K562 (cell line): ENCODE measurements at regions not wholly inside any gene's neighbourhood (a gene's known extent, or its start where the extent isn't known, plus 50 kb on each side); places are given as distances from the start of the nearest gene placed in this dataset.
A peak's percentile ranks its signal among the peaks of the same experiment; 100 is the strongest.

Source experiments
- ATAC-seq: fragments of 200-7000 bp; cut with Tn5 transposase; 3 replicates; pipeline ENCODE4 v1.9.1; 2020; ENCODE audit warnings: moderate library complexity
- BruUV-seq: library from RNA; stranded (reverse); fragments of 400-500 nt; replicated peaks from 2 replicates; lab custom pipeline; 2021; lab: Mats Ljungman, UMichigan
- CTCF ChIA-PET: fragments of 300-600 bp; formaldehyde crosslinking; extraction: SDS; loops from one replicate; lab custom pipeline; 2021; ENCODE audit warnings: low intra/inter-chr PET ratio; lab: Yijun Ruan, JAX
- POLR2A ChIA-PET: fragments of 300-600, 350-650 bp; sonication (Branson Sonifier 250); formaldehyde crosslinking; extraction: SDS; loops from one replicate; lab custom pipeline; 2021; ENCODE audit warnings: antibody characterized with exemption, inconsistent platforms; lab: Yijun Ruan, JAX
- DNase-seq, 4 experiments: peaks; one replicate each; pipeline versions ENCODE4 v3.0.0 to v3.0.0-alpha.2; 2011 to 2018; ENCODE audit warnings: low spot score in 3 of 4, mixed read lengths in 3 of 4; ENCODE audit errors: extremely low read depth in 1 of 4
- FAIRE-seq: peaks from 2 replicates; lab custom pipeline; 2011; peaks lifted over from hg19 to GRCh38; lab: Jason Lieb, UNC
- H2AFZ ChIP-seq: 2 replicates; pipeline ENCODE4 v1.6.0; 2011; ENCODE audit warnings: low read depth, low read length, control low read depth, inconsistent platforms
- H3K27ac ChIP-seq: fragments of 200-600 bp; 3 replicates; pipeline ENCODE4 v1.8.0; 2011; ENCODE audit warnings: low read depth, mild to moderate bottlenecking, control low read depth, inconsistent platforms, low read length, moderate library complexity, mixed read lengths; ENCODE audit errors: extremely low read depth
- H3K27me3 ChIP-seq, 2 experiments: fragments of 300-600 bp in 1 of 2; 2 replicates in 1 of 2; 3 replicates in 1 of 2; pipeline versions ENCODE4 v1.6.0 to v1.8.0; 2011; ENCODE audit warnings: inconsistent platforms in 2 of 2, low read length in 2 of 2, mild to moderate bottlenecking in 1 of 2, mixed read lengths in 1 of 2, moderate library complexity in 1 of 2; ENCODE audit not compliant: control insufficient read depth in 2 of 2, insufficient read depth in 2 of 2
- H3K36me3 ChIP-seq: fragments of 300-600 bp; 3 replicates; pipeline ENCODE4 v1.8.0; 2011; ENCODE audit warnings: mild to moderate bottlenecking, low read length, inconsistent platforms; ENCODE audit not compliant: control insufficient read depth, insufficient read depth
- H3K4me1 ChIP-seq, 2 experiments: fragments of 200-600 bp in 1 of 2; replicated peaks in 1 of 2; 2 replicates in 1 of 2; 3 replicates in 1 of 2; pipeline versions ENCODE4 v1.5.1 to v1.8.0; 2011; ENCODE audit warnings: inconsistent platforms in 2 of 2, low read length in 2 of 2, mild to moderate bottlenecking in 1 of 2, mixed read lengths in 1 of 2, moderate library complexity in 1 of 2; ENCODE audit not compliant: control insufficient read depth in 2 of 2, insufficient read depth in 2 of 2
- H3K4me2 ChIP-seq: 2 replicates; pipeline ENCODE4 v1.6.1; 2011; ENCODE audit warnings: low read length, control low read depth, inconsistent platforms, mixed read lengths; ENCODE audit not compliant: insufficient read depth
- H3K4me3 ChIP-seq: fragments of 200-600 bp; sonication (generic), shearing (Covaris generic); 2 replicates; pipeline ENCODE4 v1.5.1; 2016; ENCODE audit warnings: control low read depth, inconsistent platforms
- H3K79me2 ChIP-seq: fragments of 200-600 bp; 3 replicates; pipeline ENCODE4 v1.8.0; 2011; ENCODE audit warnings: low read length, inconsistent platforms; ENCODE audit not compliant: control insufficient read depth, insufficient read depth
- H3K9ac ChIP-seq, 2 experiments: 2 replicates each; pipeline versions ENCODE4 v1.6.0 to v1.6.1; 2011; ENCODE audit warnings: low read depth in 2 of 2, low read length in 2 of 2, control low read depth in 1 of 2, inconsistent platforms in 1 of 2, mild to moderate bottlenecking in 1 of 2, mixed read lengths in 1 of 2; ENCODE audit not compliant: insufficient read depth in 1 of 2
- H3K9me1 ChIP-seq: one replicate; pipeline ENCODE4 v1.6.0; 2011; ENCODE audit warnings: inconsistent platforms, mild to moderate bottlenecking, low read length, moderate library complexity; ENCODE audit not compliant: control insufficient read depth, insufficient read depth
- H3K9me3 ChIP-seq: replicated peaks from 2 replicates; pipeline ENCODE4 v1.5.1; 2011; ENCODE audit warnings: low read depth, low read length, inconsistent platforms; ENCODE audit not compliant: control insufficient read depth, insufficient read depth
- H4K20me1 ChIP-seq: replicated peaks from 2 replicates; pipeline ENCODE4 v1.6.1; 2011; ENCODE audit warnings: low read length, inconsistent platforms, mixed read lengths; ENCODE audit not compliant: control insufficient read depth, insufficient read depth
- MAZ ChIP-seq, 2 experiments: fragments of 450-650 bp in 1 of 2; sonication (generic) in 1 of 2; formaldehyde crosslinking; IDR thresholded peaks in 1 of 2; conservative IDR thresholded peaks in 1 of 2; 2 replicates each; pipeline versions ENCODE4 v1.4.0 to v1.5.0; 2020; ENCODE audit warnings: mild to moderate bottlenecking in 1 of 2, missing genetic modification reagents in 1 of 2
- PRMT5 ChIP-seq: sonication (generic); formaldehyde crosslinking; IDR thresholded peaks from 2 replicates; pipeline ENCODE4 v1.5.0; 2020; ENCODE audit warnings: missing genetic modification reagents
- RAD21 ChIP-seq, 2 experiments: fragments of 250-450 bp in 1 of 2; fragments of 450-650 bp in 1 of 2; sonication (Bioruptor Pico) in 1 of 2; formaldehyde crosslinking in 1 of 2; IDR thresholded peaks in 1 of 2; conservative IDR thresholded peaks in 1 of 2; 2 replicates each; pipeline versions ENCODE4 v1.4.0 to v1.8.0; 2020 to 2022; ENCODE audit warnings: mild to moderate bottlenecking in 2 of 2, moderate library complexity in 1 of 2
- RFX1 ChIP-seq: fragments of 450-650 bp; IDR thresholded peaks from 2 replicates; pipeline ENCODE4 v1.6.1; 2016; ENCODE audit warnings: mild to moderate bottlenecking, moderate library complexity
- STAT5B ChIP-seq: fragments of 250-450 bp; sonication (Bioruptor Pico); IDR thresholded peaks from 2 replicates; pipeline ENCODE4 v1.8.0; 2021; ENCODE audit warnings: mild to moderate bottlenecking, inconsistent platforms
- WGBS: fragments of 100-300 bp; shearing (Covaris generic); methylation state at CpG from one replicate; pipeline ENCODE4 v1.1.6; 2016; ENCODE audit warnings: low coverage, mixed read lengths; ENCODE audit not compliant: insufficient coverage; ENCODE audit errors: missing lambda C conversion rate; 5-methylcytosine and 5-hydroxymethylcytosine counted together
- in situ Hi-C: fragments of 300-500 bp; cut with MboI; formaldehyde crosslinking; loops from 4 replicates; pipeline ENCODE4 v1.15.0; 2018; ENCODE audit warnings: inconsistent platforms, mixed read lengths
- intact Hi-C: fragments of 100-400 bp; cut with micrococcal nuclease; formaldehyde crosslinking; loops from 2 replicates; pipeline ENCODE4 v1.14.2; 2022
- TF ChIP-seq, protein P1 (sequence below), 3 experiments: IDR thresholded peaks in 2 of 3; conservative IDR thresholded peaks in 1 of 3; 2 replicates each; pipeline ENCODE4 v1.5.1; 2011 to 2012; ENCODE audit warnings: low read length in 3 of 3, mild to moderate bottlenecking in 3 of 3, control low read depth in 2 of 3, improper control_type of control experiment in 1 of 3, inconsistent platforms in 1 of 3, low read depth in 1 of 3, mixed read lengths in 1 of 3, moderate library complexity in 1 of 3; ENCODE audit not compliant: insufficient read depth in 2 of 3

DNA sequence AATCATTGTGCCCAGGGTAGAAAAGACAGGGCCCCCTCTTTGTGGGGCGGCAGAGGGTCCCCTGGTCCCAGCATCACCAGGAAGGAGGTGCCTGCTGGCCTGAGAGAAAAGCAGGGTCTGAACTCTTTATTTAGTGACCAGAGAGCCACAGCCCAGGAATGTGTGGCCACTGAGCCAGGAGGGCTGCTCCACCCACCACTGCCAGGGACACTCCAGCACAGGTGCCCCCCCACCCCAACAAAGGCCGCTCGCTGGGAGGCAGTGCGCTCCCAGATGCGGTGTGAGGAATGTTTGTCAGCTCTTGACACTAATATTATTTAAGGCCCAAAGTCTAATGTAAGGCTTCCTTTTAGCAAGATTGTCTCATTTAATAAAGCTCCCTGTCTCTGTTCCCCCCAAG is 59.6 kb upstream of the ZMIZ1 start:
- CTCF ChIA-PET: no interaction called here
- WGBS: 22% methylated on average over 5 of the region's 5 CpGs
- H3K4me1 ChIP-seq: peaks cover 0 to 3% of the 10 kb centered on the region in 2 experiments; a peak in 2 of 5 replicates
- H3K79me2 ChIP-seq: no peaks in the 10 kb centered on the region
- H3K9me3 ChIP-seq: no peaks in the 10 kb centered on the region
- no peak overlapping the region for H3K9ac ChIP-seq
- FAIRE-seq (no peak), ATAC-seq (no peak), DNase-seq (no peak)
- H3K36me3 ChIP-seq: no peaks in the 10 kb centered on the region
- BruUV-seq: no TSS peak
- H3K4me3 ChIP-seq: no peak overlapping the region
- no peak overlapping the region for H3K4me2 ChIP-seq
- intact Hi-C loops: no loop called here
- no peak for TF ChIP-seq PRMT5 (CRISPR knock-in tag)
- no peak for TF ChIP-seq STAT5B (CRISPR knock-in tag)
- TF ChIP-seq, protein P1, sequence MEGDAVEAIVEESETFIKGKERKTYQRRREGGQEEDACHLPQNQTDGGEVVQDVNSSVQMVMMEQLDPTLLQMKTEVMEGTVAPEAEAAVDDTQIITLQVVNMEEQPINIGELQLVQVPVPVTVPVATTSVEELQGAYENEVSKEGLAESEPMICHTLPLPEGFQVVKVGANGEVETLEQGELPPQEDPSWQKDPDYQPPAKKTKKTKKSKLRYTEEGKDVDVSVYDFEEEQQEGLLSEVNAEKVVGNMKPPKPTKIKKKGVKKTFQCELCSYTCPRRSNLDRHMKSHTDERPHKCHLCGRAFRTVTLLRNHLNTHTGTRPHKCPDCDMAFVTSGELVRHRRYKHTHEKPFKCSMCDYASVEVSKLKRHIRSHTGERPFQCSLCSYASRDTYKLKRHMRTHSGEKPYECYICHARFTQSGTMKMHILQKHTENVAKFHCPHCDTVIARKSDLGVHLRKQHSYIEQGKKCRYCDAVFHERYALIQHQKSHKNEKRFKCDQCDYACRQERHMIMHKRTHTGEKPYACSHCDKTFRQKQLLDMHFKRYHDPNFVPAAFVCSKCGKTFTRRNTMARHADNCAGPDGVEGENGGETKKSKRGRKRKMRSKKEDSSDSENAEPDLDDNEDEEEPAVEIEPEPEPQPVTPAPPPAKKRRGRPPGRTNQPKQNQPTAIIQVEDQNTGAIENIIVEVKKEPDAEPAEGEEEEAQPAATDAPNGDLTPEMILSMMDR (IDR thresholded peaks at IDR 0.05 in 2 of 3, conservative IDR thresholded peaks at IDR 0.05 in 1 of 3; ENCODE audit: insufficient read depth in 2 of 3, low read depth in 1 of 3, low read length in 3 of 3): 0 out of 6 replicates have a peak, but pooled peaks of 1 of the 3 experiments have one; percentile 2
- TF ChIP-seq RFX1: no peak
- 0 out of 4 replicates have a peak, but pooled peaks of 1 of the 2 experiments have one; percentile 14 for TF ChIP-seq RAD21 (CRISPR knock-in tag; conservative IDR thresholded peaks at IDR 0.05 in 1 of 2, IDR thresholded peaks at IDR 0.05 in 1 of 2)
- TF ChIP-seq MAZ (CRISPR knock-in tag; conservative IDR thresholded peaks at IDR 0.05 in 1 of 2, IDR thresholded peaks at IDR 0.05 in 1 of 2): no peak
- in situ Hi-C loops: no loop called here
- H3K27me3 ChIP-seq: peaks cover 29 to 80% of the 10 kb centered on the region in 2 experiments; a peak in 4 of 5 replicates
- H3K9me1 ChIP-seq: no peaks in the 10 kb centered on the region
- H2AFZ ChIP-seq: no peak overlapping the region
- H3K27ac ChIP-seq: no peak overlapping the region
- no peaks in the 10 kb centered on the region; the same call in 1 of the 2 replicates for H4K20me1 ChIP-seq
- POLR2A ChIA-PET: interaction anchor here (0.6 to 1.6 kb wide), 3 partner anchors 19 to 163 kb away, joined by 3 to 5 read pairs (median 3); no protein-coding TSS in a partner anchor
